WTC11 (cell line): ENCODE measurements at regions not wholly inside any gene's neighbourhood (a gene's known extent, or its start where the extent isn't known, plus 50 kb on each side); places are given as distances from the start of the nearest gene placed in this dataset.

Source experiments
- ATAC-seq: fragments of 200-7000 bp; cut with Tn5 transposase; 2 replicates; pipeline ENCODE4 v1.10.0; 2021; ENCODE audit warnings: mild to moderate bottlenecking, moderate library complexity
- CTCF ChIA-PET: fragments of 300-600 bp; sonication (Branson Sonifier 250); formaldehyde crosslinking; loops from one replicate; lab custom pipeline; 2021; ENCODE audit warnings: antibody characterized with exemption; lab: Charles Lee
- POLR2A ChIA-PET: fragments of 350-600 bp; sonication (Branson Sonifier 250); formaldehyde crosslinking; loops from one replicate; lab custom pipeline; 2021; ENCODE audit warnings: antibody characterized with exemption; lab: Charles Lee
- DNase-seq: peaks from one replicate; pipeline ENCODE4 v3.0.0; 2021; ENCODE audit warnings: low spot score
- H3K27ac Mint-ChIP-seq: 2 replicates; pipeline ENCODE4 v1.8.0; 2021; ENCODE audit warnings: mixed read lengths
- H3K27me3 Mint-ChIP-seq: 2 replicates; pipeline ENCODE4 v1.8.0; 2021; ENCODE audit warnings: low read depth, mild to moderate bottlenecking, moderate library complexity, mixed read lengths
- H3K36me3 Mint-ChIP-seq: 2 replicates; pipeline ENCODE4 v1.8.0; 2021; ENCODE audit warnings: mixed read lengths
- H3K4me1 Mint-ChIP-seq: 2 replicates; pipeline ENCODE4 v1.8.0; 2022; ENCODE audit warnings: mixed read lengths
- H3K4me3 Mint-ChIP-seq: 2 replicates; pipeline ENCODE4 v1.8.0; 2021; ENCODE audit warnings: mild to moderate bottlenecking, moderate library complexity, mixed read lengths
- H3K9me3 Mint-ChIP-seq: 2 replicates; pipeline ENCODE4 v1.8.0; 2021; ENCODE audit warnings: mixed read lengths
- CREB1 ChIP-seq: sonication (generic); formaldehyde crosslinking; IDR thresholded peaks from 2 replicates; pipeline ENCODE4 v1.8.0; 2023; ENCODE audit warnings: mild to moderate bottlenecking, missing genetic modification reagents
- ESRRA ChIP-seq: sonication (generic); formaldehyde crosslinking; IDR thresholded peaks from 2 replicates; pipeline ENCODE4 v1.8.1; 2022; ENCODE audit warnings: mild to moderate bottlenecking, missing genetic modification reagents, borderline replicate concordance
- FOXP1 ChIP-seq: sonication (generic); formaldehyde crosslinking; IDR thresholded peaks from 2 replicates; pipeline ENCODE4 v1.8.0; 2022; ENCODE audit warnings: missing genetic modification reagents, mild to moderate bottlenecking, moderate library complexity, borderline replicate concordance
- HMGA2 ChIP-seq: fragments of 250-450 bp; sonication (Bioruptor Pico); IDR thresholded peaks from 2 replicates; pipeline ENCODE4 v1.4.0; 2021; ENCODE audit warnings: mild to moderate bottlenecking, moderate library complexity
- NR2C2 ChIP-seq: sonication (generic); formaldehyde crosslinking; IDR thresholded peaks from 2 replicates; pipeline ENCODE4 v1.8.0; 2022; ENCODE audit warnings: mild to moderate bottlenecking, missing genetic modification reagents
- PRRX2 ChIP-seq: fragments of 250-450 bp; sonication (Bioruptor Pico); IDR thresholded peaks from 2 replicates; pipeline ENCODE4 v1.8.0; 2021; ENCODE audit warnings: mild to moderate bottlenecking
- SP1 ChIP-seq: sonication (generic); formaldehyde crosslinking; conservative IDR thresholded peaks from 2 replicates; pipeline ENCODE4 v1.8.1; 2022; ENCODE audit warnings: missing genetic modification reagents
- TEAD4 ChIP-seq: sonication (generic); formaldehyde crosslinking; IDR thresholded peaks from 2 replicates; pipeline ENCODE4 v1.8.0; 2022; ENCODE audit warnings: mild to moderate bottlenecking, missing genetic modification reagents
- ZNF121 ChIP-seq: sonication (generic); formaldehyde crosslinking; IDR thresholded peaks from 2 replicates; pipeline ENCODE4 v1.8.0; 2023; ENCODE audit warnings: missing genetic modification reagents
- ZNF232 ChIP-seq: sonication (generic); formaldehyde crosslinking; IDR thresholded peaks from 2 replicates; pipeline ENCODE4 v1.8.0; 2022; ENCODE audit warnings: mild to moderate bottlenecking, missing genetic modification reagents
- ZNF423 ChIP-seq: fragments of 250-450 bp; sonication (Bioruptor Pico); IDR thresholded peaks from 2 replicates; pipeline ENCODE4 v2.1.2; 2022; ENCODE audit warnings: mild to moderate bottlenecking, moderate library complexity
- TF ChIP-seq, protein P1 (sequence below): sonication (generic); formaldehyde crosslinking; IDR thresholded peaks from 2 replicates; pipeline ENCODE4 v1.8.0; 2023; ENCODE audit warnings: mild to moderate bottlenecking, missing genetic modification reagents
- TF ChIP-seq, protein P2 (sequence below): sonication (generic); formaldehyde crosslinking; IDR thresholded peaks from 2 replicates; pipeline ENCODE4 v1.8.1; 2022; ENCODE audit warnings: low read depth, mild to moderate bottlenecking, moderate library complexity, missing genetic modification reagents, borderline replicate concordance
- TF ChIP-seq, protein P3 (sequence below): sonication (generic); formaldehyde crosslinking; conservative IDR thresholded peaks from 2 replicates; pipeline ENCODE4 v1.8.1; 2023; ENCODE audit warnings: mild to moderate bottlenecking, low read depth, missing genetic modification reagents, moderate library complexity
- TF ChIP-seq, protein P4 (sequence below): sonication (generic); formaldehyde crosslinking; IDR thresholded peaks from 2 replicates; pipeline ENCODE4 v1.8.0; 2023; ENCODE audit warnings: missing genetic modification reagents, mild to moderate bottlenecking, borderline replicate concordance
- TF ChIP-seq, protein P5 (sequence below): sonication (generic); formaldehyde crosslinking; IDR thresholded peaks from 2 replicates; pipeline ENCODE4 v1.8.1; 2023; ENCODE audit warnings: mild to moderate bottlenecking, missing genetic modification reagents, moderate library complexity
- TF ChIP-seq, protein P6 (sequence below): fragments of 200-600 bp; IDR thresholded peaks from 2 replicates; pipeline ENCODE4 v1.8.0; 2022; ENCODE audit warnings: antibody characterized with exemption
- TF ChIP-seq, protein P7 (sequence below): sonication (generic); formaldehyde crosslinking; IDR thresholded peaks from 2 replicates; pipeline ENCODE4 v1.8.0; 2022; ENCODE audit warnings: mild to moderate bottlenecking, missing genetic modification reagents

DNA sequence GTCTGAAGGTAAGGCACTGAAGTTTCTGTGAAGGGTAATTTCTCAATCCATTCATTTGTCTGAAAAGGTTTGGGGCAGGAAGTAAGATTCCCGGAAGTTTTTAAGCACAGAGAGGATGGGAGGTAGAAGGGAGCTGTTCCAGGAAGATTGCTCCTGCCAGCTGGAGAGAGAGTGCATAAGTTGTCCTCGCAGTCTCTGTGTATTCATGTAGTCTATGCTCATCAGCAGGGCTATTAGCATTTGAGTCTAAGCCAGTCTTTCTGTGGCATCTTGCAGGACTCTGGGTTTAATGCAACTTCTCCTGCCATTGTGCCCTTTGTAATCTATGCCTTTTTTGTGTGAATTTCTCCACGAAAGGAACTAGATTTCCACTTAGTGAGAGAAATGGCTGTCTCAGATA, 140.8 kb upstream of the FGGY start:
- Mint-ChIP-seq H3K4me3 (no peak overlapping the region), H3K9me3 (peaks cover 21% of the 10 kb centered on the region), H3K36me3 (peaks cover 23% of the 10 kb centered on the region), H3K27ac (no peak overlapping the region), H3K4me1 (peaks cover 47% of the 10 kb centered on the region), H3K27me3 (no peaks in the 10 kb centered on the region)
- TF ChIP-seq ESRRA (no peak), ZNF423 (CRISPR knock-in tag) (no peak), HMGA2 (CRISPR knock-in tag) (no peak), ZNF121 (no peak), NR2C2 (CRISPR knock-in tag) (no peak), CREB1 (CRISPR knock-in tag) (no peak), ZNF232 (CRISPR knock-in tag) (no peak), FOXP1 (CRISPR knock-in tag) (no peak), SP1 (CRISPR knock-in tag) (no peak), TEAD4 (no peak), PRRX2 (CRISPR knock-in tag) (no peak)
- TF ChIP-seq, protein P1, sequence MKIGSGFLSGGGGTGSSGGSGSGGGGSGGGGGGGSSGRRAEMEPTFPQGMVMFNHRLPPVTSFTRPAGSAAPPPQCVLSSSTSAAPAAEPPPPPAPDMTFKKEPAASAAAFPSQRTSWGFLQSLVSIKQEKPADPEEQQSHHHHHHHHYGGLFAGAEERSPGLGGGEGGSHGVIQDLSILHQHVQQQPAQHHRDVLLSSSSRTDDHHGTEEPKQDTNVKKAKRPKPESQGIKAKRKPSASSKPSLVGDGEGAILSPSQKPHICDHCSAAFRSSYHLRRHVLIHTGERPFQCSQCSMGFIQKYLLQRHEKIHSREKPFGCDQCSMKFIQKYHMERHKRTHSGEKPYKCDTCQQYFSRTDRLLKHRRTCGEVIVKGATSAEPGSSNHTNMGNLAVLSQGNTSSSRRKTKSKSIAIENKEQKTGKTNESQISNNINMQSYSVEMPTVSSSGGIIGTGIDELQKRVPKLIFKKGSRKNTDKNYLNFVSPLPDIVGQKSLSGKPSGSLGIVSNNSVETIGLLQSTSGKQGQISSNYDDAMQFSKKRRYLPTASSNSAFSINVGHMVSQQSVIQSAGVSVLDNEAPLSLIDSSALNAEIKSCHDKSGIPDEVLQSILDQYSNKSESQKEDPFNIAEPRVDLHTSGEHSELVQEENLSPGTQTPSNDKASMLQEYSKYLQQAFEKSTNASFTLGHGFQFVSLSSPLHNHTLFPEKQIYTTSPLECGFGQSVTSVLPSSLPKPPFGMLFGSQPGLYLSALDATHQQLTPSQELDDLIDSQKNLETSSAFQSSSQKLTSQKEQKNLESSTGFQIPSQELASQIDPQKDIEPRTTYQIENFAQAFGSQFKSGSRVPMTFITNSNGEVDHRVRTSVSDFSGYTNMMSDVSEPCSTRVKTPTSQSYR (CRISPR knock-in tag): no peak
- TF ChIP-seq, protein P2, sequence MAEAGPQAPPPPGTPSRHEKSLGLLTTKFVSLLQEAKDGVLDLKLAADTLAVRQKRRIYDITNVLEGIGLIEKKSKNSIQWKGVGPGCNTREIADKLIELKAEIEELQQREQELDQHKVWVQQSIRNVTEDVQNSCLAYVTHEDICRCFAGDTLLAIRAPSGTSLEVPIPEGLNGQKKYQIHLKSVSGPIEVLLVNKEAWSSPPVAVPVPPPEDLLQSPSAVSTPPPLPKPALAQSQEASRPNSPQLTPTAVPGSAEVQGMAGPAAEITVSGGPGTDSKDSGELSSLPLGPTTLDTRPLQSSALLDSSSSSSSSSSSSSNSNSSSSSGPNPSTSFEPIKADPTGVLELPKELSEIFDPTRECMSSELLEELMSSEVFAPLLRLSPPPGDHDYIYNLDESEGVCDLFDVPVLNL (CRISPR knock-in tag): no peak
- TF ChIP-seq, protein P3, sequence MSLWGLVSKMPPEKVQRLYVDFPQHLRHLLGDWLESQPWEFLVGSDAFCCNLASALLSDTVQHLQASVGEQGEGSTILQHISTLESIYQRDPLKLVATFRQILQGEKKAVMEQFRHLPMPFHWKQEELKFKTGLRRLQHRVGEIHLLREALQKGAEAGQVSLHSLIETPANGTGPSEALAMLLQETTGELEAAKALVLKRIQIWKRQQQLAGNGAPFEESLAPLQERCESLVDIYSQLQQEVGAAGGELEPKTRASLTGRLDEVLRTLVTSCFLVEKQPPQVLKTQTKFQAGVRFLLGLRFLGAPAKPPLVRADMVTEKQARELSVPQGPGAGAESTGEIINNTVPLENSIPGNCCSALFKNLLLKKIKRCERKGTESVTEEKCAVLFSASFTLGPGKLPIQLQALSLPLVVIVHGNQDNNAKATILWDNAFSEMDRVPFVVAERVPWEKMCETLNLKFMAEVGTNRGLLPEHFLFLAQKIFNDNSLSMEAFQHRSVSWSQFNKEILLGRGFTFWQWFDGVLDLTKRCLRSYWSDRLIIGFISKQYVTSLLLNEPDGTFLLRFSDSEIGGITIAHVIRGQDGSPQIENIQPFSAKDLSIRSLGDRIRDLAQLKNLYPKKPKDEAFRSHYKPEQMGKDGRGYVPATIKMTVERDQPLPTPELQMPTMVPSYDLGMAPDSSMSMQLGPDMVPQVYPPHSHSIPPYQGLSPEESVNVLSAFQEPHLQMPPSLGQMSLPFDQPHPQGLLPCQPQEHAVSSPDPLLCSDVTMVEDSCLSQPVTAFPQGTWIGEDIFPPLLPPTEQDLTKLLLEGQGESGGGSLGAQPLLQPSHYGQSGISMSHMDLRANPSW: no peak
- TF ChIP-seq, protein P4, sequence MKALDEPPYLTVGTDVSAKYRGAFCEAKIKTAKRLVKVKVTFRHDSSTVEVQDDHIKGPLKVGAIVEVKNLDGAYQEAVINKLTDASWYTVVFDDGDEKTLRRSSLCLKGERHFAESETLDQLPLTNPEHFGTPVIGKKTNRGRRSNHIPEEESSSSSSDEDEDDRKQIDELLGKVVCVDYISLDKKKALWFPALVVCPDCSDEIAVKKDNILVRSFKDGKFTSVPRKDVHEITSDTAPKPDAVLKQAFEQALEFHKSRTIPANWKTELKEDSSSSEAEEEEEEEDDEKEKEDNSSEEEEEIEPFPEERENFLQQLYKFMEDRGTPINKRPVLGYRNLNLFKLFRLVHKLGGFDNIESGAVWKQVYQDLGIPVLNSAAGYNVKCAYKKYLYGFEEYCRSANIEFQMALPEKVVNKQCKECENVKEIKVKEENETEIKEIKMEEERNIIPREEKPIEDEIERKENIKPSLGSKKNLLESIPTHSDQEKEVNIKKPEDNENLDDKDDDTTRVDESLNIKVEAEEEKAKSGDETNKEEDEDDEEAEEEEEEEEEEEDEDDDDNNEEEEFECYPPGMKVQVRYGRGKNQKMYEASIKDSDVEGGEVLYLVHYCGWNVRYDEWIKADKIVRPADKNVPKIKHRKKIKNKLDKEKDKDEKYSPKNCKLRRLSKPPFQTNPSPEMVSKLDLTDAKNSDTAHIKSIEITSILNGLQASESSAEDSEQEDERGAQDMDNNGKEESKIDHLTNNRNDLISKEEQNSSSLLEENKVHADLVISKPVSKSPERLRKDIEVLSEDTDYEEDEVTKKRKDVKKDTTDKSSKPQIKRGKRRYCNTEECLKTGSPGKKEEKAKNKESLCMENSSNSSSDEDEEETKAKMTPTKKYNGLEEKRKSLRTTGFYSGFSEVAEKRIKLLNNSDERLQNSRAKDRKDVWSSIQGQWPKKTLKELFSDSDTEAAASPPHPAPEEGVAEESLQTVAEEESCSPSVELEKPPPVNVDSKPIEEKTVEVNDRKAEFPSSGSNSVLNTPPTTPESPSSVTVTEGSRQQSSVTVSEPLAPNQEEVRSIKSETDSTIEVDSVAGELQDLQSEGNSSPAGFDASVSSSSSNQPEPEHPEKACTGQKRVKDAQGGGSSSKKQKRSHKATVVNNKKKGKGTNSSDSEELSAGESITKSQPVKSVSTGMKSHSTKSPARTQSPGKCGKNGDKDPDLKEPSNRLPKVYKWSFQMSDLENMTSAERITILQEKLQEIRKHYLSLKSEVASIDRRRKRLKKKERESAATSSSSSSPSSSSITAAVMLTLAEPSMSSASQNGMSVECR (CRISPR knock-in tag): no peak
- TF ChIP-seq, protein P5, sequence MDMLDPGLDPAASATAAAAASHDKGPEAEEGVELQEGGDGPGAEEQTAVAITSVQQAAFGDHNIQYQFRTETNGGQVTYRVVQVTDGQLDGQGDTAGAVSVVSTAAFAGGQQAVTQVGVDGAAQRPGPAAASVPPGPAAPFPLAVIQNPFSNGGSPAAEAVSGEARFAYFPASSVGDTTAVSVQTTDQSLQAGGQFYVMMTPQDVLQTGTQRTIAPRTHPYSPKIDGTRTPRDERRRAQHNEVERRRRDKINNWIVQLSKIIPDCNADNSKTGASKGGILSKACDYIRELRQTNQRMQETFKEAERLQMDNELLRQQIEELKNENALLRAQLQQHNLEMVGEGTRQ (CRISPR knock-in tag): no peak
- TF ChIP-seq, protein P6, sequence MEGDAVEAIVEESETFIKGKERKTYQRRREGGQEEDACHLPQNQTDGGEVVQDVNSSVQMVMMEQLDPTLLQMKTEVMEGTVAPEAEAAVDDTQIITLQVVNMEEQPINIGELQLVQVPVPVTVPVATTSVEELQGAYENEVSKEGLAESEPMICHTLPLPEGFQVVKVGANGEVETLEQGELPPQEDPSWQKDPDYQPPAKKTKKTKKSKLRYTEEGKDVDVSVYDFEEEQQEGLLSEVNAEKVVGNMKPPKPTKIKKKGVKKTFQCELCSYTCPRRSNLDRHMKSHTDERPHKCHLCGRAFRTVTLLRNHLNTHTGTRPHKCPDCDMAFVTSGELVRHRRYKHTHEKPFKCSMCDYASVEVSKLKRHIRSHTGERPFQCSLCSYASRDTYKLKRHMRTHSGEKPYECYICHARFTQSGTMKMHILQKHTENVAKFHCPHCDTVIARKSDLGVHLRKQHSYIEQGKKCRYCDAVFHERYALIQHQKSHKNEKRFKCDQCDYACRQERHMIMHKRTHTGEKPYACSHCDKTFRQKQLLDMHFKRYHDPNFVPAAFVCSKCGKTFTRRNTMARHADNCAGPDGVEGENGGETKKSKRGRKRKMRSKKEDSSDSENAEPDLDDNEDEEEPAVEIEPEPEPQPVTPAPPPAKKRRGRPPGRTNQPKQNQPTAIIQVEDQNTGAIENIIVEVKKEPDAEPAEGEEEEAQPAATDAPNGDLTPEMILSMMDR: no peak
- TF ChIP-seq, protein P7, sequence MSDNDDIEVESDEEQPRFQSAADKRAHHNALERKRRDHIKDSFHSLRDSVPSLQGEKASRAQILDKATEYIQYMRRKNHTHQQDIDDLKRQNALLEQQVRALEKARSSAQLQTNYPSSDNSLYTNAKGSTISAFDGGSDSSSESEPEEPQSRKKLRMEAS (CRISPR knock-in tag): no peak
- ChIA-PET CTCF (interaction anchor here (1.0 to 1.3 kb wide), 2 partner anchors 23 to 134 kb away, joined by 3 to 4 read pairs; no protein-coding TSS in a partner anchor), POLR2A (no interaction called here)
- ATAC-seq: no peak
- no peak for DNase-seq
